SU-DHL-6 (cell line): ENCODE measurements at regions not wholly inside any gene's neighbourhood (a gene's known extent, or its start where the extent isn't known, plus 50 kb on each side); places are given as distances from the start of the nearest gene placed in this dataset.

Experiments used
- H2AFZ ChIP-seq: fragments of 200-600 bp; sonication (generic); 2 replicates; pipeline ENCODE4 v1.6.1; 2014; ENCODE audit warnings: low read depth, mild to moderate bottlenecking, moderate library complexity, mixed read lengths, antibody characterized with exemption, low read length; ENCODE audit not compliant: severe bottlenecking
- H3F3A ChIP-seq: fragments of 200-600 bp; shearing (Covaris generic); 2 replicates; pipeline ENCODE4 v1.6.0; 2016; ENCODE audit warnings: antibody characterized with exemption, mild to moderate bottlenecking; ENCODE audit not compliant: insufficient read depth
- H3K27ac ChIP-seq: fragments of 200-600 bp; sonication (generic); 2 replicates; pipeline ENCODE4 v1.5.1; 2016; ENCODE audit warnings: low read depth, mild to moderate bottlenecking, low read length, moderate library complexity, mixed read lengths
- H3K27me3 ChIP-seq: fragments of 200-600 bp; sonication (generic), shearing (Covaris generic); 2 replicates; pipeline ENCODE4 v1.6.0; 2014; ENCODE audit warnings: mild to moderate bottlenecking, low read length
- H3K36me3 ChIP-seq: fragments of 200-600 bp; sonication (generic); 2 replicates; pipeline ENCODE4 v1.6.1; 2014; ENCODE audit warnings: mild to moderate bottlenecking, low read length, mixed read lengths
- H3K4me2 ChIP-seq: fragments of 300-600, 200-600 bp; shearing (Covaris generic), sonication (generic); 2 replicates; pipeline ENCODE4 v1.6.0; 2014; ENCODE audit warnings: low read length, low read depth, mild to moderate bottlenecking; ENCODE audit not compliant: poor library complexity, severe bottlenecking
- H3K4me3 ChIP-seq: fragments of 200-600 bp; sonication (generic); 2 replicates; pipeline ENCODE4 v1.5.1; 2014; ENCODE audit warnings: antibody characterized with exemption, low read length, mild to moderate bottlenecking, mixed read lengths; ENCODE audit not compliant: insufficient read depth, poor library complexity, severe bottlenecking
- H3K79me2 ChIP-seq: fragments of 200-600 bp; sonication (generic); 2 replicates; pipeline ENCODE4 v1.6.1; 2014; ENCODE audit warnings: mild to moderate bottlenecking, low read length, moderate library complexity; ENCODE audit not compliant: insufficient read depth
- H3K9ac ChIP-seq: fragments of 200-600 bp; sonication (generic); 2 replicates; pipeline ENCODE4 v1.7.0; 2014; ENCODE audit warnings: mild to moderate bottlenecking, low read length
- H3K9me2 ChIP-seq: fragments of 200-600 bp; sonication (generic); replicated peaks from 2 replicates; pipeline ENCODE4 v1.6.1; 2014; ENCODE audit warnings: low read length; ENCODE audit not compliant: insufficient read depth
- H3K9me3 ChIP-seq: fragments of 200-600 bp; sonication (generic); 2 replicates; pipeline ENCODE4 v1.6.1; 2014; ENCODE audit warnings: low read length, mixed read lengths; ENCODE audit not compliant: insufficient read depth
- H4K20me1 ChIP-seq: fragments of 200-600 bp; sonication (generic); 2 replicates; pipeline ENCODE4 v1.6.1; 2014; ENCODE audit warnings: low read depth, mild to moderate bottlenecking, antibody characterized with exemption, low read length, moderate library complexity, mixed read lengths
- EZH2phosphoT487 ChIP-seq: fragments of 200-600 bp; sonication (generic), shearing (Covaris generic); conservative IDR thresholded peaks from 2 replicates; pipeline ENCODE4 v1.6.1; 2018; ENCODE audit warnings: mild to moderate bottlenecking, antibody characterized with exemption, low read length, moderate library complexity, mixed read lengths
- TF ChIP-seq, protein P1 (sequence below): fragments of 200-600 bp; sonication (generic); IDR thresholded peaks from one replicate; pipeline ENCODE4 v1.5.1; 2017; ENCODE audit warnings: antibody characterized with exemption, mild to moderate bottlenecking, low read length, moderate library complexity; ENCODE audit not compliant: insufficient read depth, poor library complexity, severe bottlenecking

DNA sequence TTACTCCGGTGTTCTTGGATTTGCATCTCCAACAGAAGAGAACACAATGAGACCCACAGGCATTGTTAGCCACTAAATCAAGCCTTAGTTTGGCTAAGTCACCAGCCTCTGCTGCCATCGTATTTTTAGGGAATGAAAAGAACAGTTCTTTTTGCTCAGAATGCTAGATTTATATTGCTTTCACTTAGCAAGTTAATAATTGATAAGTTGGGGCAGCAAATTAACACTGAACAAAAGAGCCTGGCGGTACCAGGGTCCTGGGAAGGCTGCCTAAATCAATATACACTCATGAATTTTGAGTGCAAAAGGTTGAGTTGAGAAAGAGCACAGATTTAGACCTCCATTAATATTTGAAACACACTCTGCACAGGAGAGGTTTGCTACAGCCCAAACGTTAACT, 767.7 kb downstream of the TYW1 start:
- Histone ChIP-seq H3K9me2 (no peaks in the 10 kb centered on the region), H3F3A (no peaks in the 10 kb centered on the region), H4K20me1 (no peaks in the 10 kb centered on the region), H2AFZ (no peak overlapping the region), H3K4me3 (no peak overlapping the region), H3K79me2 (no peaks in the 10 kb centered on the region), H3K27ac (no peak overlapping the region), H3K9ac (no peak overlapping the region), H3K36me3 (no peaks in the 10 kb centered on the region), H3K4me2 (no peak overlapping the region), H3K27me3 (no peaks in the 10 kb centered on the region), H3K9me3 (no peaks in the 10 kb centered on the region)
- no peak for TF ChIP-seq EZH2phosphoT487
- TF ChIP-seq, protein P1, sequence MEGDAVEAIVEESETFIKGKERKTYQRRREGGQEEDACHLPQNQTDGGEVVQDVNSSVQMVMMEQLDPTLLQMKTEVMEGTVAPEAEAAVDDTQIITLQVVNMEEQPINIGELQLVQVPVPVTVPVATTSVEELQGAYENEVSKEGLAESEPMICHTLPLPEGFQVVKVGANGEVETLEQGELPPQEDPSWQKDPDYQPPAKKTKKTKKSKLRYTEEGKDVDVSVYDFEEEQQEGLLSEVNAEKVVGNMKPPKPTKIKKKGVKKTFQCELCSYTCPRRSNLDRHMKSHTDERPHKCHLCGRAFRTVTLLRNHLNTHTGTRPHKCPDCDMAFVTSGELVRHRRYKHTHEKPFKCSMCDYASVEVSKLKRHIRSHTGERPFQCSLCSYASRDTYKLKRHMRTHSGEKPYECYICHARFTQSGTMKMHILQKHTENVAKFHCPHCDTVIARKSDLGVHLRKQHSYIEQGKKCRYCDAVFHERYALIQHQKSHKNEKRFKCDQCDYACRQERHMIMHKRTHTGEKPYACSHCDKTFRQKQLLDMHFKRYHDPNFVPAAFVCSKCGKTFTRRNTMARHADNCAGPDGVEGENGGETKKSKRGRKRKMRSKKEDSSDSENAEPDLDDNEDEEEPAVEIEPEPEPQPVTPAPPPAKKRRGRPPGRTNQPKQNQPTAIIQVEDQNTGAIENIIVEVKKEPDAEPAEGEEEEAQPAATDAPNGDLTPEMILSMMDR: no peak

- no peak overlapping the region for H3K27ac ChIP-seq
- TF ChIP-seq EZH2phosphoT487: no peak
- TF ChIP-seq, protein P1: no peak
- no peaks in the 10 kb centered on the region for H3F3A ChIP-seq
- H4K20me1 ChIP-seq: no peaks in the 10 kb centered on the region
- H3K9ac ChIP-seq: no peak overlapping the region
- H3K79me2 ChIP-seq: no peaks in the 10 kb centered on the region
- H2AFZ ChIP-seq: no peak overlapping the region
- H3K9me2 ChIP-seq: no peaks in the 10 kb centered on the region
- H3K36me3 ChIP-seq: no peaks in the 10 kb centered on the region
- H3K9me3 ChIP-seq: no peaks in the 10 kb centered on the region
- no peaks in the 10 kb centered on the region for H3K27me3 ChIP-seq
- H3K4me2 ChIP-seq: no peak overlapping the region
- no peak overlapping the region for H3K4me3 ChIP-seq
These were observed 769.0 kb downstream of the TYW1 start for GRCh38 chr7:67765481-67766175.

DNA sequence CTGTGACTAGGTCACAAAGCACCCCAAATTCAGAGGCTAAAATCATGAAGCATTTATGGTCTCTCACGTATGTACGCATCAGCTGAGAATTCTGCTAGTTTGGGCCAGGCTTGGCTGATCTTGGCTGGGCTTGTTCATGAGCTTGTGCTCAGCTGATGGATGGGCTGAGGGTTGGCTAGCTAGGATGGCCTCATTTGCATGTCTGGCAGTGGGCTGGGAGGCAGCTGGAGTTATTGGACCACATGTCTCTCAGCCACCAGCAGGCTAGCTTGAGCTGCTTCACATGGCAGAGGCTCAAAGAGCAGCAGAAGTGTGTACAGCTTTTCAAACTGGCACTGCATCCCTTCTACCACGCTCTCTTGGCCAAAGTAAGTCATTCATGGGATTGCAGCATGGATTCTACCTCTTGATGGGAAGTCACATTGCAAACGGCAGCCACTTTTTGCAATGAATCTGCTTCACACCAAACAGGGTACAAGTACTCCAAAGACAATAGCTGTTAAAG, 770.3 kb downstream of the TYW1 start:
- Histone ChIP-seq H3K79me2 (no peaks in the 10 kb centered on the region), H3K4me2 (no peak overlapping the region), H3F3A (no peaks in the 10 kb centered on the region), H3K9ac (no peak overlapping the region), H3K27me3 (no peaks in the 10 kb centered on the region), H3K36me3 (no peaks in the 10 kb centered on the region), H3K9me2 (no peaks in the 10 kb centered on the region), H3K27ac (no peak overlapping the region), H3K4me3 (no peak overlapping the region), H4K20me1 (no peaks in the 10 kb centered on the region), H2AFZ (no peak overlapping the region), H3K9me3 (no peaks in the 10 kb centered on the region)
- TF ChIP-seq, protein P1: no peak
